ENCODE measurements at regions not wholly inside any gene's neighbourhood (a gene's known extent, or its start where the extent isn't known, plus 50 kb on each side); places are given as distances from the start of the nearest gene placed in this dataset.

DNA sequence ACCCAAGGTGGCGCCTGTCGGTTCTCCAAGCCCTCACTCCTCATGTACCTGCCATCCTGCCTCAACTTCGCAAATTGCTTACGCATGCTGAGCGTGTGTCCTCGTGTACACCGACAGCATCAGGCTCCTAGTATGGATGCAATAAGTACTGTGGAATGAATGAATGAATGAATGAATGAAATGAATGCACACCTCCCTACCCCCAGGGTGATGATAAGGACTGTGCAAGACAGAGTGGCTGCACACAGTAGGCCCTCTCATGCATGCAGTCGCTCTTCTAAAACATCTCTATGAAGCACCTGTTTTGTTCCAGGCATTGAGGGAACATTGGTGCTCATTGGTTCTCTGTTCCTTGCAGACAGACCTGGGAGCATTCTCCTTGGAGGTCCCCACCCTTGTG is 49.8 kb upstream of the H6PD start:
- Histone ChIP-seq H3K79me2 (ENCODE audit: low read length) (no peaks in the 10 kb centered on the region), H3K9ac (ENCODE audit: low read length) (no peak overlapping the region), H3K27me3 (ENCODE audit: low read depth, low read length) (no peaks in the 10 kb centered on the region), H3K27ac (ENCODE audit: low read length) (no peak overlapping the region), H2AFZ (ENCODE audit: low read depth, low read length) (no peak overlapping the region), H4K20me1 (ENCODE audit: insufficient read depth, low read length) (no peaks in the 10 kb centered on the region), H3K4me3 (ENCODE audit: low read length) (no peak overlapping the region), H3K36me3 (replicated peaks; ENCODE audit: low read depth, low read length) (no peaks in the 10 kb centered on the region), H3K4me1 (ENCODE audit: low read length) (peaks cover 8% of the 10 kb centered on the region), H3K9me3 (ENCODE audit: insufficient read depth, low read length) (no peaks in the 10 kb centered on the region), H3K4me2 (ENCODE audit: low read length) (no peak overlapping the region)
- TF ChIP-seq, protein P1, sequence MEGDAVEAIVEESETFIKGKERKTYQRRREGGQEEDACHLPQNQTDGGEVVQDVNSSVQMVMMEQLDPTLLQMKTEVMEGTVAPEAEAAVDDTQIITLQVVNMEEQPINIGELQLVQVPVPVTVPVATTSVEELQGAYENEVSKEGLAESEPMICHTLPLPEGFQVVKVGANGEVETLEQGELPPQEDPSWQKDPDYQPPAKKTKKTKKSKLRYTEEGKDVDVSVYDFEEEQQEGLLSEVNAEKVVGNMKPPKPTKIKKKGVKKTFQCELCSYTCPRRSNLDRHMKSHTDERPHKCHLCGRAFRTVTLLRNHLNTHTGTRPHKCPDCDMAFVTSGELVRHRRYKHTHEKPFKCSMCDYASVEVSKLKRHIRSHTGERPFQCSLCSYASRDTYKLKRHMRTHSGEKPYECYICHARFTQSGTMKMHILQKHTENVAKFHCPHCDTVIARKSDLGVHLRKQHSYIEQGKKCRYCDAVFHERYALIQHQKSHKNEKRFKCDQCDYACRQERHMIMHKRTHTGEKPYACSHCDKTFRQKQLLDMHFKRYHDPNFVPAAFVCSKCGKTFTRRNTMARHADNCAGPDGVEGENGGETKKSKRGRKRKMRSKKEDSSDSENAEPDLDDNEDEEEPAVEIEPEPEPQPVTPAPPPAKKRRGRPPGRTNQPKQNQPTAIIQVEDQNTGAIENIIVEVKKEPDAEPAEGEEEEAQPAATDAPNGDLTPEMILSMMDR (IDR thresholded peaks at IDR 0.05; ENCODE audit: low read depth, low read length) = no peak
- TF ChIP-seq EZH2phosphoT487 (IDR thresholded peaks at IDR 0.05; ENCODE audit: low read depth) = no peak

All from OCI-LY3 (cell line).